MCF 10A (cell line): ENCODE measurements at regions not wholly inside any gene's neighbourhood (a gene's known extent, or its start where the extent isn't known, plus 50 kb on each side); places are given as distances from the start of the nearest gene placed in this dataset.

Source experiments
- BruUV-seq: library from RNA; stranded (reverse); fragments of 400-500 nt; replicated peaks from 2 replicates; lab custom pipeline; 2021; lab: Mats Ljungman, UMichigan
- CTCF ChIA-PET: fragments of 300-600 bp; sonication (Branson Sonifier 250); formaldehyde crosslinking; extraction: SDS; loops from one replicate; lab custom pipeline; 2021; ENCODE audit warnings: antibody characterized with exemption, inconsistent platforms; lab: Yijun Ruan, JAX
- POLR2A ChIA-PET: fragments of 300-600, 350-650 bp; sonication (Branson Sonifier 250); formaldehyde crosslinking; extraction: SDS; loops from one replicate; lab custom pipeline; 2020; ENCODE audit warnings: antibody characterized with exemption, inconsistent platforms; lab: Yijun Ruan, JAX
- DNase-seq: peaks from one replicate; pipeline ENCODE4 v3.0.0-alpha.2; 2018; ENCODE audit not compliant: unreplicated experiment
- H3K27ac Mint-ChIP-seq: one replicate; pipeline ENCODE4 v1.8.0; 2022; ENCODE audit warnings: mild to moderate bottlenecking, low read depth, mixed read lengths; ENCODE audit not compliant: unreplicated experiment
- H3K27me3 Mint-ChIP-seq: one replicate; pipeline ENCODE4 v1.8.0; 2022; ENCODE audit warnings: mixed read lengths; ENCODE audit not compliant: insufficient read depth, unreplicated experiment
- H3K36me3 Mint-ChIP-seq: one replicate; pipeline ENCODE4 v1.8.0; 2022; ENCODE audit warnings: mild to moderate bottlenecking, moderate library complexity, mixed read lengths; ENCODE audit not compliant: insufficient read depth, unreplicated experiment
- H3K4me1 Mint-ChIP-seq: one replicate; pipeline ENCODE4 v1.8.0; 2022; ENCODE audit warnings: mixed read lengths; ENCODE audit not compliant: insufficient read depth, unreplicated experiment
- H3K4me3 Mint-ChIP-seq: one replicate; pipeline ENCODE4 v1.8.0; 2022; ENCODE audit warnings: mild to moderate bottlenecking, moderate library complexity, mixed read lengths; ENCODE audit not compliant: unreplicated experiment
- H3K9me3 Mint-ChIP-seq: one replicate; pipeline ENCODE4 v1.8.0; 2022; ENCODE audit warnings: mixed read lengths; ENCODE audit not compliant: unreplicated experiment
- intact Hi-C: fragments of 100-400 bp; cut with micrococcal nuclease; formaldehyde crosslinking; loops from 2 replicates; pipeline ENCODE4 v1.14.1; 2022
- TF ChIP-seq, protein P1 (sequence below): fragments of 200-600 bp; IDR thresholded peaks from one replicate; pipeline ENCODE4 v1.8.0; 2022; ENCODE audit warnings: antibody characterized with exemption, mild to moderate bottlenecking; ENCODE audit not compliant: unreplicated experiment

DNA sequence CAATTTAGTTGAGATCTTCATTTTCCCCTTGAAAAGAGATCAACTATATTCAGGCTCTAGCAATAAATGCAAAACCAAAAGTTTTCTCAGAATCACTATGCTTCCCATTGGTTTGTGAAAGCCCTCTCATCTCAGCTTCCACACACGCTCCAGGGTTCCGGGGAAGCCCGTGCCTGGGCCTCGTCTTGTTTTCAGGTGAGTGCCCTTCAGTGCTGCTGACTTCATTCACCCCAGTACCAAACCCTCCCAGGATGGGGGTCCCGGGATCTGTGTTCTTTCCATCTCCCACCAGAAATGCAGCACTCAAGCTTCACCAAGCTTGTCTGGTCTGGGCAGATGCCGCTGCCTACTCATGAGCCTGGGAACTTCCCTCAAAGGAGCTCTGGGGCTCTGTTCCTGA lies 97.7 kb downstream of the TEX29 start:
- peaks cover 35% of the 10 kb centered on the region for H3K27me3 Mint-ChIP-seq
- no peak overlapping the region for H3K4me3 Mint-ChIP-seq
- ChIA-PET POLR2A (no interaction called here), CTCF (interaction anchor here (0.6 to 1.2 kb wide), 3 partner anchors 10 to 237 kb away, joined by 4 read pairs; no protein-coding TSS in a partner anchor)
- peaks cover 7% of the 10 kb centered on the region for H3K9me3 Mint-ChIP-seq
- H3K36me3 Mint-ChIP-seq: no peaks in the 10 kb centered on the region
- H3K27ac Mint-ChIP-seq: no peak overlapping the region
- TF ChIP-seq, protein P1, sequence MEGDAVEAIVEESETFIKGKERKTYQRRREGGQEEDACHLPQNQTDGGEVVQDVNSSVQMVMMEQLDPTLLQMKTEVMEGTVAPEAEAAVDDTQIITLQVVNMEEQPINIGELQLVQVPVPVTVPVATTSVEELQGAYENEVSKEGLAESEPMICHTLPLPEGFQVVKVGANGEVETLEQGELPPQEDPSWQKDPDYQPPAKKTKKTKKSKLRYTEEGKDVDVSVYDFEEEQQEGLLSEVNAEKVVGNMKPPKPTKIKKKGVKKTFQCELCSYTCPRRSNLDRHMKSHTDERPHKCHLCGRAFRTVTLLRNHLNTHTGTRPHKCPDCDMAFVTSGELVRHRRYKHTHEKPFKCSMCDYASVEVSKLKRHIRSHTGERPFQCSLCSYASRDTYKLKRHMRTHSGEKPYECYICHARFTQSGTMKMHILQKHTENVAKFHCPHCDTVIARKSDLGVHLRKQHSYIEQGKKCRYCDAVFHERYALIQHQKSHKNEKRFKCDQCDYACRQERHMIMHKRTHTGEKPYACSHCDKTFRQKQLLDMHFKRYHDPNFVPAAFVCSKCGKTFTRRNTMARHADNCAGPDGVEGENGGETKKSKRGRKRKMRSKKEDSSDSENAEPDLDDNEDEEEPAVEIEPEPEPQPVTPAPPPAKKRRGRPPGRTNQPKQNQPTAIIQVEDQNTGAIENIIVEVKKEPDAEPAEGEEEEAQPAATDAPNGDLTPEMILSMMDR: no peak
- BruUV-seq: no TSS peak
- DNase-seq: no peak
- intact Hi-C loops: no loop called here
- peaks cover 1% of the 10 kb centered on the region for H3K4me1 Mint-ChIP-seq

DNA sequence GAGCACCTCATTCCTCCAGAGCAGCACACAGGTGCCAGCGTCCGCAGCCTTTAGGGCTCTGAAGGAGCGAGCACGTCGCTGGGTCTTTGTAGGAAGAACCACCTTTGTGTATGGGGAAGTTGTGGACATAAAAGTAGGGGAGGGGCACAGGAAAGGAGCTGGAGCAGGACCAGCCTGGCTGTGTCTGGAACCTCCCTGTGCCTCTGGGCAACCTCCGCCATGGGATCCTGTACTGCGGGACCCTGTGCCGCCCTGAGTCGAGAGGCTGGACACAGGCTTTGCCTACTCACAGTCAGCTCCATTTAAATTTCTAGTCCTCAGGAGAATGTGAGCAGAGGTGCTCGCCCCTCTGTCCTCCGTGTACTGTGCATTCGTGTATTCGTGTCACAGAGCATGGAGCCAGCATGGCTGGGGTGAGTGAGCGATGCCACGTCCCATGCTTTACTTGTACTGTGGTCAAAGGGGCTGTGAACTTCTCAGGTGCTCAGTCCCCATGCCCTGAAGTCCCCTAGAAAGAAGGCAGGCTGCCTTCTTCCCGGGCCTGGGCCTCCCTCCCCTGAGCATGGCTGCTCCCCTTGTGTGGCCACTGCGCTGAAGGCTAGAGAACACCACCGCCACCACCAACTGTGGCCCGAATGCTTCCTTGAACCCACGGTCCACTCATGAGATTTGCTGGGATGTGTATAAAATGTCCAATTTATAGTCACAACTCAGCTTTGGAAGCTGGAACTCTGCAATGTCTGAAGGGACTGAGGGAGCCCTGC lies 99.9 kb downstream of the TEX29 start:
- H3K9me3 Mint-ChIP-seq: peaks cover 7% of the 10 kb centered on the region
- TF ChIP-seq, protein P1: no peak
- ChIA-PET CTCF (interaction anchor here (1.2 kb wide), 1 partner anchor 14 kb away, joined by 3 read pairs; no protein-coding TSS in a partner anchor), POLR2A (no interaction called here)
- no peak for DNase-seq
- H3K27ac Mint-ChIP-seq: no peak overlapping the region
- H3K4me1 Mint-ChIP-seq: peaks cover 8% of the 10 kb centered on the region
- intact Hi-C loops: no loop called here
- H3K4me3 Mint-ChIP-seq: no peak overlapping the region
- peaks cover 35% of the 10 kb centered on the region for H3K27me3 Mint-ChIP-seq
- no peaks in the 10 kb centered on the region for H3K36me3 Mint-ChIP-seq
- no TSS peak for BruUV-seq

DNA sequence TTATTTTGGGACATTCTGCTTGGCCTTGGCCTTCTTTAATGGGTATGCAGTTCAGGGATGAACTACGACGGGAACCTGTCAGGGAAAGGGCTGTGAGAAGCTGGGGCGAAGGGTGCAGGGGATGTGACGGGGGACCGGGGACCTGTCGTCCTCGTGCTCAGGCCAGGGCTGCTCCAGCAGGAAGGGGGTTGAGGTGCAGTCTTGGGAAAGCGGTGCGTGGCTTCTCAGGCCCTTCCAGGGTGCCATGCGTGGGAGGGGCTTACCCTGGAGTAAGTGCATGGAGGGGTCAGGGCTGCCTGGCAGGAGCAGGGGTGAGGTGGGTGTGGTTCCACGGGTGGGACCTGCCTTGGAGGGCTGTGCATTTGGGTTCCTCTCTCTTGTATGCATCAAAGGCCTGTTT lies 100.8 kb downstream of the TEX29 start:
- CTCF ChIA-PET: no interaction called here
- POLR2A ChIA-PET: no interaction called here
- peaks cover 8% of the 10 kb centered on the region for H3K4me1 Mint-ChIP-seq
- BruUV-seq: no TSS peak
- peaks cover 32% of the 10 kb centered on the region for H3K27me3 Mint-ChIP-seq
- H3K27ac Mint-ChIP-seq: no peak overlapping the region
- DNase-seq: no peak
- H3K36me3 Mint-ChIP-seq: no peaks in the 10 kb centered on the region
- TF ChIP-seq, protein P1: no peak
- intact Hi-C loops: no loop called here
- peaks cover 7% of the 10 kb centered on the region for H3K9me3 Mint-ChIP-seq
- H3K4me3 Mint-ChIP-seq: no peak overlapping the region

DNA sequence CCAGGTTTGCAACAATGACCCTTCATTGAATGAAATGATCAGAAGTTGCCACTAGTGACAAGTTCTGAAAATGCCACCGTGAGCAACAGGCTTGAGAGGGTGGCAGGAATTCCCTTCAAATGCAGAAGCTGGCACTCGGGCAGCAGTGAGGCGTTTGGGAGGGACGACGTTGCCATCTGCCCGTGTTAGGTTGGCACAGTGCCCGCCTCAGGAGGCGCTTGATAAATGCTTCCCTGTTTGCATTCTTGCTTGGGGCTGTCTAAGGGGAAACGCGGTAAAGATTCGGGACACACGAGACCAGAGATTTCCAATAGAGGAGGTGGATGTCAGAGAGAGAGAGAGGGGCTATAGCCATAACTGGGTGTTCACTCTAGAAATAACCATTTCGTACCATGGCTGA lies 101.9 kb downstream of the TEX29 start:
- peaks cover 7% of the 10 kb centered on the region for H3K9me3 Mint-ChIP-seq
- H3K4me3 Mint-ChIP-seq: peak overlapping the region; percentile 19
- intact Hi-C loops: no loop called here
- peaks cover 21% of the 10 kb centered on the region for H3K27me3 Mint-ChIP-seq
- DNase-seq: no peak
- BruUV-seq: no TSS peak
- TF ChIP-seq, protein P1: no peak
- H3K4me1 Mint-ChIP-seq: peaks cover 8% of the 10 kb centered on the region
- H3K27ac Mint-ChIP-seq: no peak overlapping the region
- ChIA-PET POLR2A (no interaction called here), CTCF (interaction anchor here (0.6 to 1.4 kb wide), 2 partner anchors 16 to 36 kb away, joined by 3 read pairs; no protein-coding TSS in a partner anchor)
- no peaks in the 10 kb centered on the region for H3K36me3 Mint-ChIP-seq
